ENCODE measurements at regions not wholly inside any gene's neighbourhood (a gene's known extent, or its start where the extent isn't known, plus 50 kb on each side); places are given as distances from the start of the nearest gene placed in this dataset.

DNA sequence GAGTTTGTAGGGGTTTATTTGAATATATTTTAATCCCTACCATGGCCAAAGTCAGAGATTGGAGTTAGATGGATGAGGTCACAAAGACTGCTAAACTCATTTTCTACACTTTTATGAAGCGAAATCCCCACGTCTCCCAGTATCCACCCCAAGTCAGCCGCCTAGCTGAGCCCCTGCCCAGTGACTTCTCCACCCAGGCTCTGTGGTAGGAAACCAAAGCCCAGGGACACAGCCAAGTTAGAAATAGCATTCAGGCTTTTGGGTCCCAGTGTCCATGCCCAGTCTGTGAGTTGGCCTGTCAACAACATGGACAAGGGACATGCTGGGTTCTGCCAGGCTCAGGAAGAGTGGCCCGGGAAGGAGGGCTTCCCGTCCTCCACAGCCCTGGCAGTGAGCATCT is 474.0 kb downstream of the FOXO1 start:
- no peaks in the 10 kb centered on the region for H3K36me3 ChIP-seq (ENCODE audit: control insufficient read depth, insufficient read depth, low read length)
- no peak overlapping the region for H3K27ac ChIP-seq (ENCODE audit: low read depth, low read length)
- H3K9me3 ChIP-seq (ENCODE audit: control insufficient read depth, insufficient read depth, low read depth, low read length), result no peaks in the 10 kb centered on the region
- H3K9ac ChIP-seq (ENCODE audit: low read length), result no peak overlapping the region
- no peak overlapping the region for H3K4me3 ChIP-seq (ENCODE audit: low read depth, low read length)
- no peaks in the 10 kb centered on the region for H3K27me3 ChIP-seq (ENCODE audit: control insufficient read depth, insufficient read depth, low read length)
- peaks cover 25% of the 10 kb centered on the region for H3K4me1 ChIP-seq (ENCODE audit: control insufficient read depth, insufficient read depth, low read length)

DNA sequence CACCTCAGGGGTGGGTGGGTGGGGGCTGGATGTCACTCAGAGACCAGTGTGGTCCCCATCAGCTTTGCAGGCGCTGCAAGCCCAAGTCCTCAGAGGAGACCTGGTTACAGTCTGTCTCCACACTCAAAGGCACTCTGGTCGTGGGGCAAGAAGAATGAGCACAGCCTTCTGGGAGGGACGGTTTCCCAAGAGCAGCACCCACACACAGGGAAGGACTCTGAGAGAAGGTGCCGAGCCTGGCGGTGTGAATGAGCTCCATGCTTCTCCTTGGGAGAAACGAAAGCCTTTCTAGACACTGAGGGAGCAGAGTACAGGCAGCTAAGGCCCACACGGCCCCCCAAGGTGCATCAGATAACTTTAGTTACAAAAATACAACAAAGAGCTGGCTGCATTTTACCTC is 473.6 kb downstream of the FOXO1 start:
- Histone ChIP-seq H3K36me3 (ENCODE audit: control insufficient read depth, insufficient read depth, low read length) (no peaks in the 10 kb centered on the region), H3K4me3 (ENCODE audit: low read depth, low read length) (no peak overlapping the region), H3K27ac (ENCODE audit: low read depth, low read length) (no peak overlapping the region), H3K9ac (ENCODE audit: low read length) (no peak overlapping the region), H3K4me1 (ENCODE audit: control insufficient read depth, insufficient read depth, low read length) (peaks cover 21% of the 10 kb centered on the region; the same call in 1 of the 2 replicates), H3K27me3 (ENCODE audit: control insufficient read depth, insufficient read depth, low read length) (no peaks in the 10 kb centered on the region), H3K9me3 (ENCODE audit: control insufficient read depth, insufficient read depth, low read depth, low read length) (no peaks in the 10 kb centered on the region)

DNA sequence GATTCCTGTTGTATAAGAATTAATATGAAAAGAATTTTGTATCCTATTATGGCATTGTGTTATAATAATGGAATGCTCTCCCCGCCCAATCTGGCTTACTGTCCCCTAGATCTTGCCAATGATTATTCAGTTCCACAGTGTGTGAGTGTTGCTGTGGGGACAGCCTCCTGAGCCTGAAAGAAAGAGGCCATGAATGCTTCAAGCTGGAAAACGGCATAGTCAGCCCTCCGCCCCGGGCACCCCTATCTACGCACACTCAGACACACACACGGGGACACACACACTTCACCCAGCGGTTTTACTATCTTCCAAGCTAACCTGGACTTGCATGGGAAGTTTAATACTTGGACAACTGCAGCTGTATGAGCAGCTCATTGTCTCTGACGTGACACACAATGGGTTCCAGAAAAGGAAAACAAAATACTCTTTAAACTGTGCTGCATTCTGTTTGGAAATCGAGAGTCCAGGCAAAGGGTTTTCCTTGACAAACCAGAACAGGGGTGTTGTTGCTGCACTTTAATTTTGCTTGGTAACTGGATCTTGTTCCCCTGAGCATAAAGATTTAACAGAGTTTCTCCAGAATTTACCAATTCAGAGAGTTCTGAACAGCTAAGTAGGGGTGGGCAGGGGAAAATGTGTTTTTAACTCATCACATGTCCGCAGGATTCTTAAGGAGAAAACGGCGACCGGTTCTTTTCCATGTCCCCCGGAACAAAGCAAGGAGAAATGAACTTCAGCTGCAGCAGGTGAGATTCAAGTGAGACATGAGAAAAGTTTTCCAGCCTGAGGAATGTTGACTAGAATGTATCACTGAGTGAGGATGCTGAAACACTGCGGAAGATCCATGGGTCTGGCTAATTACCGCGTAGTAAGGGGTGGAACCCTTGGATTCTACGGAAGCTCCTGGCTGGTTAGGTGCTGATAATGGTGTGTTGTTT is 472.9 kb downstream of the FOXO1 start:
- Histone ChIP-seq H3K36me3 (ENCODE audit: control insufficient read depth, insufficient read depth, low read length) (no peaks in the 10 kb centered on the region), H3K9me3 (ENCODE audit: control insufficient read depth, insufficient read depth, low read depth, low read length) (no peaks in the 10 kb centered on the region), H3K9ac (ENCODE audit: low read length) (no peak overlapping the region), H3K27me3 (ENCODE audit: control insufficient read depth, insufficient read depth, low read length) (no peaks in the 10 kb centered on the region), H3K4me3 (ENCODE audit: low read depth, low read length) (no peak overlapping the region), H3K27ac (ENCODE audit: low read depth, low read length) (no peak overlapping the region), H3K4me1 (ENCODE audit: control insufficient read depth, insufficient read depth, low read length) (peaks cover 14% of the 10 kb centered on the region; the same call in 1 of the 2 replicates)

DNA sequence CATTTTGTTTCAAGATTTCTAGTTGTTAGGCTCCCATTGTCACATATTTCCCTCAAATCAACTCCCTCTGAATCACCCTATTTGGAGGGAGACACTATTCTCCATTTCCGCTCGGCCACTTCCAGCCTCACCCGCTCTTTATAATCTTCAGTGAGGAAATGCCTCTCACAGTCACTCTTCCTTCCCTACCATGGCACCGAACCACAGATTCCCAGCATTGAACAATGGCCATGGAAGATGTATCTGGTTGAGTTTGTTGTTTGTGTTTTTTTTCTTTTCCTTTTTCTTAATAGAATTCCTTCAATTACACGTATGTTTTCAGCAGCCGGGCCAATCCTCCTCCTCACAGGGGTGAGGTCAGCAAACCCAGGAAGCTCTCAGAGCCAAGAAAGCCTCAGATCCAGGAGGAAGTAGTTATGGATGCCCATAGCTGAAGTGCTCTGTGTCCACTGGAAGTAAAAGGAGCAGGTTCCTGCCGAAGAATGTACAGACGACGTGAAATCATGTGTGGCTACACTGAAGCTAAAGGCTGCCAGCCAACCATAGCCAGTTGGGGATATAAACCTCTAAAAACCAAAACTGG is 472.1 kb downstream of the FOXO1 start:
- Histone ChIP-seq H3K36me3 (ENCODE audit: control insufficient read depth, insufficient read depth, low read length) (no peaks in the 10 kb centered on the region), H3K27ac (ENCODE audit: low read depth, low read length) (no peak overlapping the region), H3K9ac (ENCODE audit: low read length) (no peak overlapping the region), H3K4me1 (ENCODE audit: control insufficient read depth, insufficient read depth, low read length) (peaks cover 14% of the 10 kb centered on the region; the same call in 1 of the 2 replicates), H3K27me3 (ENCODE audit: control insufficient read depth, insufficient read depth, low read length) (no peaks in the 10 kb centered on the region), H3K4me3 (ENCODE audit: low read depth, low read length) (no peak overlapping the region), H3K9me3 (ENCODE audit: control insufficient read depth, insufficient read depth, low read depth, low read length) (no peaks in the 10 kb centered on the region)

DNA sequence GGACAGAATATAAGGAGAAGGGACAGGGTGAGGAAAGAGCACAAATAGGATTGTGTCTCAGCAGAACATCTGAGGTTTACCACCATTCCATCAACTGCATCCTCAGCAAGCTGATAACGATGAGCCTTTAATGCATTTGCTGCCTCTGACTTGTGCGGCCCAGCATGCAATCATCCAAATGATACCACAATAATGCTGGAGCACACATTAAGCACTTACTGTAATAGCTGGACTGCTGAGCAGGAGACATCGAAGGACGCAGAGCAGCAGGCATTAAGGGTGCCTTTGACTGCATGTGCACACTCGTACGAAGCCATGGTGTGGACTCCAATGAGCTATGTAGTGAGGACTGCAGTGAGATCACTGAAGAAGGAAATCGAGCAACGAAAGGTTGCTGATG is 469.4 kb downstream of the FOXO1 start:
- H3K4me1 ChIP-seq (ENCODE audit: control insufficient read depth, insufficient read depth, low read length), result no peaks in the 10 kb centered on the region

DNA sequence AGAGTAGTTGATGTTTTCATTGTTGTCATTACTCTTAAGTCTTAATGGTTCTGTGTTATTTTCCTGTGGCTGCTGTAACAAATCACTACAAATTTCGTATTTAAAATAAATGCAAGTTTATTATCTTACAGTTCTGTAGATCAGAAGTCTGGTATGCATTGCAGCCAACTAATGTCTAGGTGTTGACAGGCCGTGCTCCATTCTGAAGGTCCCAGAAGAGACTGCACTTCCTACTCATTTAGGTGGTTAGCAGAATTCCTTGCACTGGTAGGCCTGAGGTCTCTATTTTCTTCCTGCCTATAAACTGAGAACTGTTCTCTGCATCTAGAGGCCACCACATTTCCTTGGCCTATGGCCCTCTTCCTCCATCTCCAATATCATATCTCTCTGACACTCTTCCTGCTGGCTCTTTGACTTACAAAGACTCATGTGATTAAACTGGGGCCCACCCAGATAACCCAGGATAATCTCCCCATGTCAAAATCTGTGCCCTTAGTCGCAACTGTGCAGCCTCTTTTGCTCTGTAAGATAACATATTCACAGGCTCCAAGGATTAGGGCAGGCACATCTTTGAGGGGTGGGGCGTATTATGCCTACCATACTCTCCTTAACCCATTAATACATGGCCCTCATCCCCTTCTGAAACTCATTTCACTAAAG is 468.4 kb downstream of the FOXO1 start:
- Histone ChIP-seq H3K4me3 (ENCODE audit: low read depth, low read length) (no peak overlapping the region), H3K27me3 (ENCODE audit: control insufficient read depth, insufficient read depth, low read length) (no peaks in the 10 kb centered on the region), H3K36me3 (ENCODE audit: control insufficient read depth, insufficient read depth, low read length) (no peaks in the 10 kb centered on the region), H3K4me1 (ENCODE audit: control insufficient read depth, insufficient read depth, low read length) (no peaks in the 10 kb centered on the region), H3K9me3 (ENCODE audit: control insufficient read depth, insufficient read depth, low read depth, low read length) (no peaks in the 10 kb centered on the region), H3K9ac (ENCODE audit: low read length) (no peak overlapping the region), H3K27ac (ENCODE audit: low read depth, low read length) (no peak overlapping the region)

More for the DNA sequence above, 469.4 kb downstream of the FOXO1 start:
- H3K4me3 ChIP-seq (ENCODE audit: low read depth, low read length), result no peak overlapping the region
- no peaks in the 10 kb centered on the region for H3K36me3 ChIP-seq (ENCODE audit: control insufficient read depth, insufficient read depth, low read length)
- H3K27ac ChIP-seq (ENCODE audit: low read depth, low read length), result no peak overlapping the region
- H3K27me3 ChIP-seq (ENCODE audit: control insufficient read depth, insufficient read depth, low read length), result no peaks in the 10 kb centered on the region
- H3K9ac ChIP-seq (ENCODE audit: low read length), result no peak overlapping the region
- no peaks in the 10 kb centered on the region for H3K9me3 ChIP-seq (ENCODE audit: control insufficient read depth, insufficient read depth, low read depth, low read length)

DNA sequence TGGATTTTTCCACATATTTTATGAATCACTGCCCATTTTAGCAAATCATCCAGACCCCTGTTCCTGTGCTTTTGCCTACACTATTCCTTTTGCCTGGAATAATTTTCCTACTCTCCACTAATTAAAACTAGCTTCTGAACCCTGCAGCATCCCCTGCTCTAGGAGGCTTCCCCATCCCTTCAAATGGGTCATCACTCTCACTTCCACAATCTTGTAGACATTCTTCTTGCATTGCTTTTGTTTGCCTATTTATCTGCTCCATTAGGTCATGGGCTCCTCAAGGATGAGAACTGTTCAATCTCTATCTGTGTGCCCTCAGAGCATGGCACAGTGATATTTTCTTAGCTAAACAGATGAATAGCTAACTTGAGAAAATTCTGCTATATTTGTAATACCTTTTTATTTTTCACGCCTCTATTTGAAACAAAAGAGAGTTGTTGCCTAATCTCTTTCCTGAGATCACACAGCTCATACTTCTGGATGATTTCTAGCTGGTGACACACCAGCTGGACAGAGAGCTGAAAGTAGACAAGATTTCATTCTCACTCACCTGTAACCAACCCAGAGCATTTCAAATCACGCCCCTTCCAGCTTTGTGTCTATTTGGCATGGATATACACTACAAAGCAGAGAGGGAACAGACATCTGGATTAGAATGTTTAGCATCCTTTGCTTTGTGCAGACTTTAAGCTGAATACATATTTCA is 466.0 kb downstream of the FOXO1 start:
- no peaks in the 10 kb centered on the region for H3K36me3 ChIP-seq (ENCODE audit: control insufficient read depth, insufficient read depth, low read length)
- no peak overlapping the region for H3K4me3 ChIP-seq (ENCODE audit: low read depth, low read length)
- no peak overlapping the region for H3K9ac ChIP-seq (ENCODE audit: low read length)
- no peak overlapping the region for H3K27ac ChIP-seq (ENCODE audit: low read depth, low read length)
- no peaks in the 10 kb centered on the region for H3K27me3 ChIP-seq (ENCODE audit: control insufficient read depth, insufficient read depth, low read length)
- no peaks in the 10 kb centered on the region for H3K4me1 ChIP-seq (ENCODE audit: control insufficient read depth, insufficient read depth, low read length)
- peaks cover 3% of the 10 kb centered on the region; the same call in 1 of the 2 replicates for H3K9me3 ChIP-seq (ENCODE audit: control insufficient read depth, insufficient read depth, low read depth, low read length)

DNA sequence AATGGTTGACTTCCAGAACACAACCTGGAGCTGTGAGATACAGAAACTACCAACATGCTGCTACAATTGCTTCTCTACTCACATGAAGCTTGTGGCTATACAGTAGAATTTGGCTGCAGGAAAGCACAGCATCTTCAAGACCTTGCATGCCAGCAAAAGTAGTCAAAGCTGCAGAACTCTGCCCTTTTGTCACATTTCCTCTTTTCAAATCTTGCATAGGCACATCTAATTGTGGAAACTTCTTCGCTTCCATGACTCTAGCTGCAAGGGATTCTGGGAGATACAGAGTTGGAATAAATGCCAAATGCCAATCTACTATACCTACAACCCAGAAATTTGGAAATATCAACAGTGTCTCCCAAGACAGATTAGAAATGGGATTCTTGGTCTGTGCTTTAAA is 462.2 kb downstream of the FOXO1 start:
- Histone ChIP-seq H3K9me3 (ENCODE audit: control insufficient read depth, insufficient read depth, low read depth, low read length) (peaks cover 3% of the 10 kb centered on the region; the same call in 1 of the 2 replicates), H3K36me3 (ENCODE audit: control insufficient read depth, insufficient read depth, low read length) (no peaks in the 10 kb centered on the region), H3K4me1 (ENCODE audit: control insufficient read depth, insufficient read depth, low read length) (no peaks in the 10 kb centered on the region), H3K27me3 (ENCODE audit: control insufficient read depth, insufficient read depth, low read length) (no peaks in the 10 kb centered on the region), H3K9ac (ENCODE audit: low read length) (no peak overlapping the region), H3K27ac (ENCODE audit: low read depth, low read length) (no peak overlapping the region), H3K4me3 (ENCODE audit: low read depth, low read length) (no peak overlapping the region)

DNA sequence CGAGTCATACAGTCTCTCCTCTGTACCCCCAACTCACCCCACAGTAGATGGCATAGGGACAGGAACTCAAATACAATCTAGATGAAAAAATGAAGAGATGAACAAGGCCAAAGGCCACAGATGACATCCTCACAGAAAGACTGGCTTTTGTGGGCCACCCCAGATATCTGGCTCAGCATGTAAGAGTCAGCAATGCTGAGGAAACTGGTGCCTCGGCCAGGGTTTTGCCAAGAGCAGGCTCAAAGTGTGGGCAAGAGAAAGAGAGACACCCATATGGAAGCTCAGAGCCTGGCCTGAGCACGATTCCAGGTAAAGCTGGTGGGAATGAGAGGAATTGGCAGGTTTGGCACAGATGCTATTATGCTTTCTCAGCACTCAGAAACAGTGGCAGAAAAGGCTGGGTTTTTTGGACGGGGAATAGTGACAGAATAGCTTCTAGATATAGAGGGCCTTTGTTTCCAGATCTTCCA is 460.6 kb downstream of the FOXO1 start:
- H3K27me3 ChIP-seq (ENCODE audit: control insufficient read depth, insufficient read depth, low read length), result no peaks in the 10 kb centered on the region
- no peaks in the 10 kb centered on the region for H3K36me3 ChIP-seq (ENCODE audit: control insufficient read depth, insufficient read depth, low read length)
- no peak overlapping the region for H3K27ac ChIP-seq (ENCODE audit: low read depth, low read length)
- H3K9ac ChIP-seq (ENCODE audit: low read length), result no peak overlapping the region
- no peaks in the 10 kb centered on the region for H3K4me1 ChIP-seq (ENCODE audit: control insufficient read depth, insufficient read depth, low read length)
- H3K4me3 ChIP-seq (ENCODE audit: low read depth, low read length), result no peak overlapping the region
- H3K9me3 ChIP-seq (ENCODE audit: control insufficient read depth, insufficient read depth, low read depth, low read length), result peaks cover 3% of the 10 kb centered on the region; the same call in 1 of the 2 replicates

DNA sequence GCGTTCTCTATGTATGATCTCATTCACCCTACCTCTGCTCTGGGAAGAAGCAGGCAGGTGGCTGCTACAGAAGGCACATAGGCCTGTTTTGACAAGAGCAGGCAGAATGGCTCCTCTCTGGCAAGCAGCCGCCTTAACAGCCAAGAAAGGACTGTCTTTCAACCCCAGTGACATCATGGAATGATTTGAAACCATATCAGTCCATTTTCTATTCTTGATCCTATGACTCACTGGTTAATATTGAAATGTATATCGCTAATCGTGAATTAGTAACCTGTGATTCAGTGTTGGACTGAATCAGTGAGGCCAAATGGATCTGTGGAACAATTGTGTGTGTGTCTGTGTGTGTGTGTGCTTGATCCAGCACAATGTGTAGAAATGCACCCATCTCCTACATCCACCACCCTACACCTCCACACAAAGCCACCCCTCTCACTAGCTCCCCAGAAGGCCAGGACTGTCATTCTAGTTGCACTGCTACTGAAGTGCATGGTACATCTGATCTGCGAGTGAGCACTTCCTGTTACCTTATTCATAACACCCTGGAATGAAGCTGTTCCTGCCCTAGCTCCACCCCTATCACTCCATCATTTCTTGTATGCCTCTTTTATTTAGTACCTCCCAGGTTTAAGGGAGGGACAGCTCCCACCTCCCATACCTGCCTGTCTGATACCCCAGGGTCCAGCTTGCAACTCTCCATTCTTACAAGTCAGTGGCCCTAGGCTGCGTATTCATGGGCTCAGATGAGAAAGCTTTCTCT is 460.0 kb downstream of the FOXO1 start:
- H3K36me3 ChIP-seq (ENCODE audit: control insufficient read depth, insufficient read depth, low read length), result no peaks in the 10 kb centered on the region
- no peak overlapping the region for H3K4me3 ChIP-seq (ENCODE audit: low read depth, low read length)
- no peaks in the 10 kb centered on the region for H3K4me1 ChIP-seq (ENCODE audit: control insufficient read depth, insufficient read depth, low read length)
- peaks cover 3% of the 10 kb centered on the region; the same call in 1 of the 2 replicates for H3K9me3 ChIP-seq (ENCODE audit: control insufficient read depth, insufficient read depth, low read depth, low read length)
- H3K27me3 ChIP-seq (ENCODE audit: control insufficient read depth, insufficient read depth, low read length), result no peaks in the 10 kb centered on the region
- H3K27ac ChIP-seq (ENCODE audit: low read depth, low read length), result no peak overlapping the region
- H3K9ac ChIP-seq (ENCODE audit: low read length), result no peak overlapping the region

All from HUES6 (cell line).